Astrocyte (in vitro differentiated cells and primary cell): ENCODE measurements at regions not wholly inside any gene's neighbourhood (a gene's known extent, or its start where the extent isn't known, plus 50 kb on each side); places are given as distances from the start of the nearest gene placed in this dataset.
"Not testable (repeated sequence)": the region's sequence is repeated elsewhere in the genome, so short reads cannot be mapped to it uniquely, and the experiment has no call there.

Experiments
- EZH2 ChIP-seq: IDR thresholded peaks from 2 replicates; pipeline ENCODE4 v1.6.1; 2012; ENCODE audit warnings: mild to moderate bottlenecking, low read length, inconsistent platforms; ENCODE audit not compliant: insufficient read depth
- TF ChIP-seq, protein P1 (sequence below): IDR thresholded peaks from 2 replicates; pipeline ENCODE4 v1.5.1; 2011; ENCODE audit warnings: low read depth, mild to moderate bottlenecking, inconsistent platforms, low read length, moderate library complexity; ENCODE audit not compliant: insufficient read depth

GRCh38 chr7:29696402-29696801, 109.9 kb upstream of the WIPF3 start:
- TF ChIP-seq, protein P1, sequence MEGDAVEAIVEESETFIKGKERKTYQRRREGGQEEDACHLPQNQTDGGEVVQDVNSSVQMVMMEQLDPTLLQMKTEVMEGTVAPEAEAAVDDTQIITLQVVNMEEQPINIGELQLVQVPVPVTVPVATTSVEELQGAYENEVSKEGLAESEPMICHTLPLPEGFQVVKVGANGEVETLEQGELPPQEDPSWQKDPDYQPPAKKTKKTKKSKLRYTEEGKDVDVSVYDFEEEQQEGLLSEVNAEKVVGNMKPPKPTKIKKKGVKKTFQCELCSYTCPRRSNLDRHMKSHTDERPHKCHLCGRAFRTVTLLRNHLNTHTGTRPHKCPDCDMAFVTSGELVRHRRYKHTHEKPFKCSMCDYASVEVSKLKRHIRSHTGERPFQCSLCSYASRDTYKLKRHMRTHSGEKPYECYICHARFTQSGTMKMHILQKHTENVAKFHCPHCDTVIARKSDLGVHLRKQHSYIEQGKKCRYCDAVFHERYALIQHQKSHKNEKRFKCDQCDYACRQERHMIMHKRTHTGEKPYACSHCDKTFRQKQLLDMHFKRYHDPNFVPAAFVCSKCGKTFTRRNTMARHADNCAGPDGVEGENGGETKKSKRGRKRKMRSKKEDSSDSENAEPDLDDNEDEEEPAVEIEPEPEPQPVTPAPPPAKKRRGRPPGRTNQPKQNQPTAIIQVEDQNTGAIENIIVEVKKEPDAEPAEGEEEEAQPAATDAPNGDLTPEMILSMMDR: not testable (repeated sequence)
- not testable (repeated sequence) for TF ChIP-seq EZH2
